NCI-H187 treated with DMSO at 0.1 percent for 48 hours (cell line): ENCODE measurements at regions not wholly inside any gene's neighbourhood (a gene's known extent, or its start where the extent isn't known, plus 50 kb on each side); places are given as distances from the start of the nearest gene placed in this dataset.
"Not testable (repeated sequence)": the region's sequence is repeated elsewhere in the genome, so short reads cannot be mapped to it uniquely, and the experiment has no call there.

ENCODE experiments used
- DNase-seq: peaks from one replicate; lab custom pipeline; 2025; lab: John Stamatoyannopoulos, UW

DNA sequence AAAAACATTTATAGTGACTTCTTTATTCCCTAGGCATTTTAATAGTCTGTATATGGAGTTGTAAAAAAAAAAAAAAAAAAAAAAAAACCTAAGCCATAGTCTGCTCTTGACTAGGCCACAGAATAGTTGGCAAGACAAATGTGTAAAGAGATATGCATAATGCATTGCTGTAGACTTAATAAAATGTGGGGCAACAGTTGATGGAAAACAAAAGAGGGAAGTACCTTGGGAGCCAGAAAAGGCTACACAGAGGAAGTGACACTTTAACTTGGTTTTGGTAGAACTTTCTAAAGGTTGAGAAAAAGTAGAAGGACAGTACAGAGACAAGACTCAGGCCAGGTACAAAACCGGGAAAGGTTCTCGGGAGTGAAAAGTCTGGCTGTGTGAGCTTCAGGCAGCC, 802.9 kb upstream of the ADAMTS5 start:
- no peak for DNase-seq

DNA sequence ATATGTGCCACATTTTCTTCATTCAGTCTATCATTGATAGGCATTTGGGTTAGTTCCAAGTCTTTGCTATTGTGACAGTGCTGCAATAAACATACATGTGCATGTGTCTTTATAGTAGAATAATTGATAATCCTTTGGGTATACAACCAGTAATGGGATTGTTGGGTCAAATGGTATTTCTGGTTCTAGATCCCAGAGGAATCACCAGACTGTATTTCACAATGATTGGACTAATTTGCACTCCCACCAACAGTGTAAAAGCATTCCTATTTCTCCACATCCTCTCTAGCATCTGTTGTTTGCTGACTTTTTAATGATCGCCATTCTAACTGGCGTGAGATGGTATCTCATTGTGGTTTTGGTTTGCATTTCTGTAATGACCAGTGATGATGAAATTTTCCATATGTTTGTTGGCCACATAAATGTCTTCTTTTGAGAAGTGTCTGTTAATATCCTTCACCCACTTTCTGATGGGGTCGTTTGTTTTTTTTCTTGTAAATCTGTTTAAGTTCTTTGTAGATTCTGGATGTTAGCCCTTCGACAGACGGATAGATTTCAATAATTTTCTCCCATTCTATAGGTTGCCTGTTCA, 801.3 kb upstream of the ADAMTS5 start:
- not testable (repeated sequence) for DNase-seq

DNA sequence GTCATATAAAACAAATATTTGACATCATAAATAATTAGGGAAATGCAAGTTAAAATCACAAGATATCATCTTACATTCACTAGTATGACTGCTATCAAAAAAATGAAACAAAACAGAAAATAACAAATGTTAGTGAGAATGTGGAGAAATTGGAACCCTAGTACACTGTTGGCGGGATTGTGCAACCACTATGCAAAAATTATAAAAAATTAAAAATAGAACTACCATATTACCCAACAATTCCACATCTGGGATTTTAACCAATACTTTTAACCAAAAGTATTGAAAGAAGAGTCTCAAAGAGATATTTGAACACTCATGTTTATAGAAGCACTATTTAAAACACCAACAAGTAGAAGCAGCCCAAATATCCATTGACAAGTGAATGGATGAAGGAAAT, 797.2 kb upstream of the ADAMTS5 start:
- no peak for DNase-seq

DNA sequence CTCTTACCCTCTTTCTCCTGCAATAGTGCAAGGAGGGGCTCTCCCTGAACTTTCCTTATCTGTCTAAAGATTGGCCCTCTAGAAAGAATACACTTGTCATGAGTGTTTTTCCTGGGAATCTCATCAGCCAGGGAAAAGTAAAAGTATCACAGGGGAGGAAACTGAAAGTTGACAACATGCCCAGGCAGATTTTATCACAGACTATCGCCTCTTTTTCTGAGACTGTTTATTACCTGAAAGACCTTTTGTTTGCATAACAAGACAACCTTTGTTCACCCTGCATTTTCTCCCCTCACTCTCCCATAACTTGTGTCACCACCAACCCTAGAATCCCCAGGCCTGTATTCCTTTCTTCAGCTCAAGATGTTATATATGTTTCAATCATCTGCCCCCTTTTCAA, 794.7 kb upstream of the ADAMTS5 start:
- no peak for DNase-seq

DNA sequence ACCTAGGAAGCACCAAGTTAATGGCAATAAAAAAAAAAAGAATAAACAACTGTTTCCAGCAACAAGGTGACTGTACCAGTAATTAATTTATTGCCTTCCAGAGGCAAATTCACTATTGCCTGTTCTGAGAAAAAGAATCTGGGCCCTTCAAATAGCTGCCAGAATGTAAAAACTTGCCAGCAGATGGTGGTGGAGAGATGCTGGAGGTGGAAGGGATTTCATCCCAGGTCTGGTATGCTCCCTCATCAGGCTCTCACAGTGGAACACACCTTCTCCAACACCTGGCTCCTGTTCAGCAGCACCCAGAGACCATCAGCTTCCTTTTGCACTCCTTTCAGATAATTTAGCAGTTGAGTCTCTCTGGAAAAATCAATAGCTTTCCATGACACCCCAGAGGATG, 792.9 kb upstream of the ADAMTS5 start:
- DNase-seq, result no peak

DNA sequence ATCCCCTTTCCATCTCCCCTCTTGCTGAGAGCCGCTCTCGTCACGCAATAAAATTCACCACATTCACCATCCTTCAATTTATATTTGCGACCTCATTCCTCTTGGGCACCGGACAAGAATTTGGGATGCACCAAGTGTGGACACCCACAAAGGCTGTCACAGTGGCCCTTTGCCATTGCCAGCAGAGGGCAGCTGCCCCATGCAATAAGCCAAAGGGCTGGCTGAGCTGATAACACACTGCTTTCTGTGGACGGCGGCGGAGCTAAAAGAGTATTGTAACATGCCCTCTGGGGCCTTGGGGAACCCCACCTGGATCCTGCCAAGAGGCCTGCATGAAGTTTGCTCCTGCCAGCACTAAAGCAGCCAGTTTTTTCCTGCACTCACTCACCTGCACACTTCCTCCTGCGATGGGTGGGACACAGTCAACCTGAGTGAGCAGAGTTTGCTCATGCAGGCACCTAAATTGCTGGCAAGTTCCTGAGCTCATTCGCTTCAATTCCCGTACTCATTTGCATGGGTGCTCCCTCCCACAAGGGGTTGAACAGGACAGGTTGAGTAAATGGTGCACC, 792.3 kb upstream of the ADAMTS5 start:
- no peak for DNase-seq

DNA sequence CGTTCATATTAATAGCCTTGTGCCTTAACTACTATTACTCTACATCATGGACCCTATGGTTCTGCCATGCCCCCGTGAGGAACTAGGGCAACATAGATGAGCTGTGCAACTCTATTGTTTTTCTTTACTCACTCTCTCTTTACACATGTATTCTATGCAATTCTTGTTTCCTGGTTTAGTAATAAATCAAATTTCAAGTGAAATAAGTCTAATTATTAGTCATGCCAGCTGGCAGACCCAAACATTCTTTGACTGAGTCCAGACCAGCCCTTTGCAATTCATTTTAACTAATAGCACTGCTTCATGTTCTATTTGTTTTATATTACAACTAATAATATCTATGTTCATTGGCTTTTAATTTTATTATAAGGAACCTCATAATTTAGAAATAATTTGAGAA, 789.3 kb upstream of the ADAMTS5 start:
- DNase-seq, result no peak

DNA sequence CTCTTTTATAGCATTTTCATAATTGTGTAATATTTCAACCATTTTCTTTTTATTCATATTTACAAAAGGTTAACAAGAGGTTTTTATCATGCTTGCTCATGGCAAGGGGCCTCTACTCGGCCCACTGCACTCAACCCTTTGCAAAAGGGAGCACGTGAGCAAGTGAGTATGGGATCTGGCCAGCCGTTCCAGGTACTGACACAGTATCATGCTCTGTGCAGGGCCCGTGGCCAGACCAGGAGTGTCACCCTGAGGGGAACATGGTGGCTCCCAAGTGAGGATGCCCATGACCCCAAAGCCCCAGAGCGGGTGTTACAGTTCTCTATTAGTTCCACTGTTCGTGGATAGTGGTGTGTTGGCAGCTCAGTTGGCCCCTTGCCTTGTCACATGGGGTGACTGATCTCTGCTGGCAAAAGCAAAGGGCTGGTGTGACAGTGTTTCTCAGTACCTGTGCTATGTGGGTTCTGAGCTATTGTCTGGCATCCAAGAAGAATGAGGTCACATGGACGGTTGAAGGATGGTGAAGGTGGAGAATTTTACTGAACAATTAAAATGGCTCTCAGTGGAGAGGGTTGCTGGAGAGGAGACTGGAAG, 777.2 kb upstream of the ADAMTS5 start:
- DNase-seq, result no peak

DNA sequence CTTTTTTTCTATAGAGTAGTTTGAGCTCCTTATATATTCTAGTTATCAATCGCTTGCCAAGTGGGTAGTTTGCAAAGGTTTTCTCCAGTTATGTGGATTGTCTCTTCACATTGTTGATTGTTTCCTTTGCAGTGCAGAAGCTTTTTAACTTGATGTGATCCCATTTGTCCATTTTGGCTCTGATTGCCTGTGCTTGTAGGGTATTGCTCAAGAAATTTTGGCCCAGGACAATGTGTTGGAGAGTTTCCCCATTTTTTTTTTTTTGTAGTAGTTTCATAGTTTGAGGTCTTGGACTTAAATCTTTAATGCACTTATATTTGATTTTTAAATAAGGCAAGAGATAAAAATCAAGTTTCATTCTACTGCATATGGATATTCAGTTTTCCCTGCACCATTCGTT, 774.8 kb upstream of the ADAMTS5 start:
- DNase-seq, result no peak

DNA sequence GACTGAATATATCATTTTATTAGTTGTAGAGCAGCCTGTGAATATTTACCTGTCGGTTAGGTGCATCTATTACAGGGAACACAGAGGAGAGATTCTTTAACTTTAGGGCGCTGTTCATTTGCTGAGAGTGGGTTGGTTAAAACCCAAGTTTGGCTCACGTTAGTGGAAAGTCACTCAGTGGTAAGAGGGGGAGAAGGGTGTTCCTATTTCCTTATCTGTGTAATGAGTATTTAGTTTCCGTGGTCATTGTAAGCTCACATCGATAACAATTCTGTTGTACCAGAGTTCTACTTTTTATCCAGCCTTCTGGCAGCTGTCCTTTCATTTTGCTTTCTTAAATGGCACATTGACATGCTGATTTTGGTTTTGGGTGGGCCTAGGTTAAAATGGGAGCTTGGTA, 773.2 kb upstream of the ADAMTS5 start:
- DNase-seq, result no peak

DNA sequence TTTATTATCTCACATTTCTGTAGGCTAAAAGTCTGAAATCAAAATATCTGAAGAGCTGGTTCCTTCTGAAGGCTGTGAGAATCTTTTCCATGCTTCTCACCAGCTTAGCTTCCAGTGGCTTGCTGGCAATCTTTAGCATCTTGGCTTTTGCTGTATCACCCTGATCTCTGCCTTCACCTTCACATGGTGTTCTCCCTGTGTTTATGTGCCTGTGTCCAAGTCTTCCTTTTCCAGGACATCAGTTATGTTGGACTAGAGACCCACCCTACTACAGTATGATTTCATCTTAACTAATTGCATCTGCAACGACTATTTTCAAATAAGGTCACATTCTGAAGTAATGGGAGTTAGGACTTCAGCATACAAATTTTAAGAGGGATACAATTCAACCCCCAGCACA, 772.3 kb upstream of the ADAMTS5 start:
- DNase-seq, result no peak

DNA sequence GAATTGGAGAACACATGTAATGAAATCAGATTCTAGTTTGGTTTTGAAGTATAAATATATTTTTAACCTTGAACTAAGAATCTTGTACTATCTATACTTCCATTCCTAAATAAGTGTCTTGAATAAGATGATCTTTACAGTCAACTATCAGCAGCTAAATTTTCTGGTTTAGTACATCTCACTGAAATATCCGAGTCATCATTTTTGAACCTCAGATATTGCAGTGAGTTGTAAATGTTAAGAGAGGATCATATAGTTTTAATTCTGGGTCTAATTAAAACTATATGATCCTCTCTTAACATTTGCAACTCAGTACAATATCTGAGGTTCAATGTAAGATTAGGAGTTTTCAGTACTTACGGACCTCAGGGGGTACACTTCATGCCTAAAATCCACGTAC, 768.8 kb upstream of the ADAMTS5 start:
- no peak for DNase-seq

DNA sequence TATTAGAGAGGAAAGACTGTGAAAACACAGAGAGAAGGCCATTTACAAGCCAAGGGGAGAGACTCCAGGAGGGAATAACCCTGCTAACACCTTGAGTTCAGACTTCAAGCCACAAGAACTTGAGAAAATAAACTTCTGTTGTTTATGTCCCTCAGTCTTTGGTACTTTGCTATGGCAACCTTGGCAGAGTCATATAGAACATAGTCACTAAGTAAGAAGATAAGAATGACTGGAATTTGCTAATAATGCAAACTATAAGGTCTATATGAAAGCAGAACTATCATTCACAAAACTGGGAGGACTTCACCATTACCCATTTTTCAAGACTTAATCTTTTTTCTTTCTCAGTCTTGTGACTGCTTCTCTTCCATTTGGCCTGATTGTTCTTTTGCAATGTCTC, 767.3 kb upstream of the ADAMTS5 start:
- DNase-seq, result no peak

DNA sequence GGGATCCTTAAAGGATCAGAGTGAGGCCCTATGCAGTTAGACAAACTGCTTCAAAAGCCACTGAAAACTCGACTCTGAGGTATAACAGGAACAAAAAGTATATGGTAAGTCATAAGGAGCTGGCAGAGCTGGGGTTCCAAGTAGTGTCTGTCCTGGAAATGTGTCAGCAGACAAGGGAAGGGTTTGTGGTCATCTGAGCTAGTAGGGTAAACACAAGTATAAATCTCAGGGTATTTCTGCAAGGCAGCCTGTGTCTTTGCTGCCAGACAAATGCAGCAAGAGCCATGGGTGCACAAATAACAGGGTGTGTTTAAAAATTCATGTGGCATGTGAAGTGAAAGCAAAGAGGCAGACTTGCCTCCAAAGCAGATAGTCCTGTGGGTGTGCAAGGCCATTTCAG, 759.0 kb upstream of the ADAMTS5 start:
- no peak for DNase-seq

DNA sequence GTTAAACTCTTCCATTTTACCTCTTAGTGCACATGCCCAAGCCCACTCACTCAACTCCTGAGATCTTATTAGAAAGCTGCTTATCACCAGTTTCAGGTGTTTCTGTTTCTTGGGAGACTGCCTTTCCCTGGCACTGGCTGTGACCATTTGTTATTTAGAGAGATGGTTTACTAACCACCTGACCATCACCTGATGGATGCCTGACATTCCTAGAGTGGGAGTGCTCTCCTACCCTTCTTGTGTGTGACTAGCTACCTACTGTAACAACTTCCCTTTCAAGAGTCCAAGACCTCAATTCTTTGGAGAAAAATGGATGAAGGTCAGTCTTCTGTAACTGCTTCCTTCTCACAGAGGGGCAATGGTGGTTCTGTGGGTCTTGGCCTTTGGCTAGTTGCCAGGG, 755.2 kb upstream of the ADAMTS5 start:
- no peak for DNase-seq

DNA sequence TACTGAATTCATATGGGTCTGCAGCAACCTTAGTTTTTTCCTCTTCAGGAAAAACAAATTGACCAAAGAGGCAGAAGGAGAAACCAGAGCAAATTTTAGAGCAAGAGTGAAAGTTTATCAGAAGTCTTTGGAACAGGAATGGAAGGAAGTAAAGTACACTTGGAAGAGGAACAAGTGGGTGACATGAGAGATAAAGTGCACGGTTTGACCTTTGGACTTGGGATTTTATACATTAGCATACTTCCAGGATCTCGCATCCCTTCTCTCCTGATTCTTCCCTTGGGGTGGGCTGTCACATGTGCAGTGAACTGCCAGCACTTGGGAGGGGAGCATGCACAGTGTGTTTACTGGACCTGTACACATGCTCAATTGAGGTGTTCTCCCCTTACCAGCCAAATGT, 754.8 kb upstream of the ADAMTS5 start:
- DNase-seq, result no peak

DNA sequence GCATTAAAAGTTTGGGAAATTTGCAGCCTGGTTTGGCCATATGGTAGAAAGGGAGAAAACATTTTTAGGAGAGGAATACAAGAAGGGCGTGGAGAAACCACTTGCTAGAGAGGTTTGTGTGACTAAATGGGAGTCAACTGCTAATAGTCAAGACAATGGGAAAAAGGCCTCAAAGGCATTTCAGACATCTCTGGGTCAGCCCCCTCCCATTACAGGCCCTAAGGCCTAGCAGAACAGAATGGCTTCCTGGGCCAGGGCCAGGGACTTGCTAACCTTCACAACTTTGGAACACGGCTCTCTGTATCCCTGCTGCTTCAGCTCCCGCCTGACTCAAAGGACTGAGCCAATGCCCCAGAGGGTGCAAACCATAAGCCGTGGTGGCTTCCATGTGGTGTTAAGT, 752.3 kb upstream of the ADAMTS5 start:
- no peak for DNase-seq

DNA sequence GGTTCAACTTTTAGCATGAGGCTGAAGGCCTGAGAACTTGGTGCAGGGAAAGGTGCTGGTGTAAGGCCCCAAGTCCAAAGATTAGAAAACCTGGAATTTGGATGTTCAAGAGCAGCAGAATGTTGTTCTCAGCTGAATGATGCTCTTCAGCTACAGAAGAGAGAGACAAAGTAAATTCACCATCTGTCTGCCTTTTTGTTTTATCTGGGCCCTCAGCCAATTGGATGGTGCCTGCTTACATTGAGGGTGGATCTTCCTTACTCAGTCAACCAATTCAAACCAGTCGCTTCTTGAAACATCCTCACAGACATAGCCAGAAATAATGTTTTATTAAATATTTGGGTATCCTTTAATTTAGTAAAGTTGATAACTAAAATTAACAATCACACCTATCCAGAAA, 748.2 kb upstream of the ADAMTS5 start:
- DNase-seq, result no peak

DNA sequence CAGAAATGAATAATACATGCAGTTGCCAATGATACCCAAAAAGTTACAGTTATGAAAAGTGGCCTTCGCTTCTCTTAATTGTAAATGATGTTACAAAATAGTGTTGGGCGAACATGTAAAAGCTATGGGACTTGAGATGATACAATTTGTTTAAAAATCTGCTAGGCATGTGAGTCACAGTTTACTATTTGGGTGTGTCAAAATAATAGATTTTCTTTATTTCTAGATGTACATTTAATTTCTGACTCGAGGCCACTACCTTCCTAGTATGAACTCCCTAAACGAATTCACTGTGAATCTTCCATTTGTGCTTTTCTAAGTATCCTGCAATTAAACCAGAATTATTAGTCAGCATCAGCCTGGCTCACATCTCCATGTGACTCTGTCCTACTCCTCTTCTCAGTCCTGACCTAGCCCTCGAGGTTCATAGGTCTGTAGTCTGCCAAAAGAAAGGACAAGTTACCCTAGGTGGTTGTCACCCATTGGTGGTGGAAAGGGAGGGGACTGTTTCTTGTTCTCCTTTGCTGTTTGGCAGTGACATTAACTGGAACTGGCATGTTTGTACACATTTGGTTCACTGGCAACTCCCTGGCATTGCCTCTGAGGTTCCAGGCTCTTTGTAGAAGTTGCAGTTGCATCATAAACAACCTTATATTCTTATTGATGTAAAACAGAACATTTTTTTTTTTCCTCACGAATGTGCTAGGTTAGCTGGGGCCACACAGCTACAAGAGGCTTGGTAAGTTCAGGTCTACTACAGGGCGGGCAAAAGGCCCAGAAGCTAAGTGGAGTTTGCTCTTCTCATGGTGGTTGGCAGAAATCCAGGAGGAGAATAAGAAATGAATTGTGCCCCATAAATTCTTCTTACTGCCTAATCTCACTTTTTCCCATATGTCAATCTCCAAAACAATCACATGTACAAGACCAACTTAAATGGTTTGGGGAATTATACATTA, 746.5 kb upstream of the ADAMTS5 start:
- no peak for DNase-seq

DNA sequence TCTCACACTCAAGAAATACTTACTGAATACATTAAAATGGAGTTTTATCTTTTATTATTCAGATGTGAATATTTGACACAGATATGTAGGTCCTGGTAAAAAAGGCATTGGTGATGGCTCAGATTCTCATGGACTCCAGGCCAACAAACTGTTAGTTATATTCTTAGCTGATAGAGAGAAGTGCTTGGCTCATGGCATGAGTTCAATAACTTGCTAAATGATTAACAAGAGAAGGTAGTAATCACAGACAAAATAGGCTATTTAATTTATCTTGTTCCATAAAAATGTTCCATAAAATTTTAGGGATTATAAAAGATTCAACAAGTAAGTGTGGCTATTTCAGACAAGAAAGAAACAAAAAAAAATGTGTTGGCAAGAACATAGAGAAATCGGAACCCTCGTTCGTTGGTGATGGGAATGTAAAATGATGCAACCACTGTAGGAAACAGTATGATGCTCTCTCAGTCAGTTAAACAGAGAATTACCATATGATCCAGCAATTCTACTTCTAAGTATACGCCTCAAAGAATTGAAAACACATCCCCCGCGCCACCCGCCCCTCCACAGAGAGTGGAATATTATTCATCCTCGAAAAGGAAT, 737.8 kb upstream of the ADAMTS5 start:
- DNase-seq, result no peak

DNA sequence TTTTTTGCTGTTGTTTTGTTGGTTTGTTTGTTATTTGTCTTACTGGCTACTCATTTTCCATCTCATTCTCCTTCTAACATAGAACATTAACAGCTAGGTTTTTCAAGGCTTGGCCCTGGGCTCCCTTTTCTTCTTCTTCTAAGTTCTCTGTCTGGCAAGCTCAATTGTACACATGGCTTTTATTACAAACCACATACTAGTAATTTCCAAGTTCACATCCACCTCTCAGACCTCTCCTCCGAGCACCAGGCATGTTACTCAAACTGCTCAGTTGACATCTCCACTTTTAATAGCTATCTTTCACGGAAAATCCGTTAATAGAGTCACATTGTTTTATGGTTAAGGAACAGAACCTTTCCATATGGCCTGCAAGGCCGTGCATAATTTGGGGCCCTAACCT, 736.9 kb upstream of the ADAMTS5 start:
- DNase-seq, result no peak

DNA sequence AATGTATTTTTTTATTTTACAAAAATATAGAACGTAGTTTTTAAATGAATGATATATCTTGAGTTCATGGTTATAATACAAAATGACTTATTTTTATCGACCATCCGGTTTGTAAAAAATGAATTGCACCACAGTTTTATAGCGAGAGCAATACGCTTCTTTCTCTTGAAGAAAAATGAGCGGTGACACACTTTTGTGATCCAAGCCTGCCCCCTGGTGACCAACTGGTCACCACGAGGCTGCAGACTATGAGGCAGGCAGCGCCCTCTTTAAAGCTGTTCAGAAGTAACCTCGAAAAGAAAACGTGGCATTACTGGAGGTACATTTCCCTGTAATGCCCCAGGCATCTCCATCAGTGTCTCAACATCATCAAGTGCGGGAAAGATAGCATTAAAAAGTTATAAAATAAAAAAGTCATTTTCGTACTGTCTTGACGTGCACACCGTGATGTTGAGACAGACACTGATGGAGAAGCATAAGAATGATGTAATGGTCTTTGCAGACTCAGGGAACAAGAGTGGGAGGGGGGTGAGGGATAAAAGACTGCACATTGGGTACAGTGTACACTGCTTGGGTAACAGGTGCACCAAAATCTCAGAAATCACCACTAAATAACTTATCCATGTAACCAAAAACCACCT, 734.2 kb upstream of the ADAMTS5 start:
- no peak for DNase-seq
